GM21723 (cell line): ENCODE measurements at regions not wholly inside any gene's neighbourhood (a gene's known extent, or its start where the extent isn't known, plus 50 kb on each side); places are given as distances from the start of the nearest gene placed in this dataset.

ENCODE experiments used
- ATAC-seq: cut with Tn5 transposase; IDR thresholded peaks from one replicate; pipeline ENCODE4 v1.9.1; 2021; ENCODE audit warnings: mild to moderate bottlenecking, moderate library complexity; ENCODE audit not compliant: unreplicated experiment

DNA sequence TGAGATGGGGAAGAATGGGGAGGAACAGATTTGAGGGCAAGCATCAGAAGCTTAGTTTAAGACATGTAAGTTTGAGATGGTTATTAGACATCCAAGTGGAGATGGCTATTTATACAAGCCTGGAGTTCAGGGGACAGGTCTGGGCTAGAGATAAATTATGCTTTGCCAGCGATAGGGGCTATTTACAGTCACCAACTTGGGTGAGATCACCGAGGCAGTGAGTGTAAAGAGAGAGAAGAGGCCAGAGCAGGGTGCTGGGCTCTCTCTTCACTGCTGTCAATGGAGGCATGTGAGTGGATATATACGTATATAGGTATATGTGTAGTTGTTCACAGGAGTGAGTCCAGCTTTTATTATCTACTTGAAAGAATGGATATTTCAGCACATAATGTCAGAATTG is 81.0 kb downstream of the QPCT start:
- no peak for ATAC-seq

DNA sequence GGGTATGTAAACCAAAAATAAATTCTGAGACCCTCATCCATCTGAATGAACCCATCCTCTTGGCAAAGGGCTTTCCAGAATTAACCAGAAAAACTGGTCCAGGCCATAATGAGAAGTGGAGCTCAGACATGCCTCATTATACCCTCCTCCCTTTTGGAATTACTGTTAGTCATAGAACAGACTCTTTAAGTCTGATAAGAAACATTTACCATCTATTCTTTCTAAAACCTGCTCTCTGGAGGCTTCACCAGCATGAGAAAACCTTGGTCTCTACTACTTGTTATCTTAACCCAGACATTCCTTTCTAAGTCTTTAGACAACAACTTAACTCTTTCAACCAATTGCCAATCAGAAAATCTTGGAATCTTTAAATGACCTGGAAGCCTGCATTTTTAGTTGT is 82.8 kb downstream of the QPCT start:
- no peak for ATAC-seq

DNA sequence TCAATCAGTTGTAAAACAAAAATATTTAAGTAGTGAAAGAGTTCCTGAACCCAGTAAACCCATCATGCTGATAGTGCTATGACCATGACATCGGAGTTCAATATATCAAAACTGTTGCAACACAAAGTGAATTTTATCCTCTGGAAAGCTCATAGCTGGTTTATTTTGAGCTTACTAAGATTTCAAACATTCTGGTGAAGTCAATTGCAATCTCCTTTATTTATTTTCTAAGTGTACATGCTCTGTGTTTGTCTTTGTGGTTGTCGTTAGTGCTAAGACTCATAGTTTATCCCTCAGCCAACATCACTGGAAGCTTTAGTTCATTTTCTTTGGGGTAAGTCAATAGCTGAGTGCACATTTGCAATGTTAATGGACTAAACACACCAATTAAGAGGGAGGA is 91.9 kb downstream of the QPCT start:
- ATAC-seq = no peak

DNA sequence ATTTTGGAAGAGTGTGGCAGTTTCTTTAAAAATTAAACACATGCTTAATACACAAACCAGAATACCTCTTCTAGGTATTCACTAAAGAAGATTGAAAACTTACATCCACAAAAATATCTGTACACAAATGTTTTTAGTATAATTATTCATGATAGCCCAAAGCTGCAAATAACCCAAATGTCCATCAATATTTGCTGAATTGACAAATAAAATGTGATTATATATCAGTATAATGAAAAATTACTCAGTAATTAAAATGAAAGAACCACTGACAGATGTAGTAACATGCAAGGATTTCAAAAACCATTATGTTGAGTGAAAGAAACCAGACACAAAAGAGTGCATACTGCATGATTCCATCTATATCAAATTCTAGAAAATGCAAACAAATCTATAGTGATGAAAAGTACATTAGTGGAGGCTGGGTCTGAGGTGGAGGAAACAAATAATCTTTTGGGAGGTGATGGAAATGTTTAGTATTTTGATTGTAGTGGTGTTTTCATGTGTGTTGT is 94.8 kb downstream of the QPCT start:
- no peak for ATAC-seq

DNA sequence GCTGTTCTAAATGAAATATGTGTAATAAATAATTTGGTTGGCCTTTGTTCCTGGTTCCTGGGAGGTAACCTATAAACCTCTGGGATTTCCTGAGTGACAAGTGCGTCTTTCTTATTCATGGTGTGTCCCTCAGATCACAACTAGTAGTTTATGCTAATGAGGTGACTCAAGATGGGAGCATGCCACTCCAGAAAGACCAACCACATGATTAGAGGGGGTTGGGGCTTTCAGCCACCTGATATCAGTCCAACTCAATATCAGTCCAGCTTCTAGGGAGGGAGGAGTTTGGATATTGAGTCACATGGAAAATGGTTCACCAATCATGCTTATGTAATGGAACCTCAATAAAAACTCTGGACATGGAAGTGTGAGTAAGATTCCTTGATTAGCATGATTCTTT is 96.6 kb downstream of the QPCT start:
- ATAC-seq = no peak

DNA sequence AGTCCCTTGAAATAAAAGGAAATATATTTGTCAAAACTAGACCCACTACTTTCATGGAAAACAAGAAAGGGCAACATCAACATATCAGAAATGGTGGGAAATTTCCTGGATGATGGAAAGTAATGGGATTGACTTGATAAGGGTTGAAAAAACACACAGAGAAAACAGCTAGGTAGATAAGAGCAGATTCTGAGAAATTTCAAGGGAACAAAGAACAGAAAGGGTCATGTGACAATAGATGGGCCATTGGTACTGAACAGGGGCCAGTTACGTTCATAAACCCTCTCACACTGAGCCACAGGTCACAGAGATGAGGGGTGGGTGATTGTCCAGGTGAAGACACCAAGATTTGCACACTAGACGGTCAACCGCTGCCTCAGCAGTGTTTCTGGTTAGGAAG is 98.7 kb downstream of the QPCT start:
- no peak for ATAC-seq

DNA sequence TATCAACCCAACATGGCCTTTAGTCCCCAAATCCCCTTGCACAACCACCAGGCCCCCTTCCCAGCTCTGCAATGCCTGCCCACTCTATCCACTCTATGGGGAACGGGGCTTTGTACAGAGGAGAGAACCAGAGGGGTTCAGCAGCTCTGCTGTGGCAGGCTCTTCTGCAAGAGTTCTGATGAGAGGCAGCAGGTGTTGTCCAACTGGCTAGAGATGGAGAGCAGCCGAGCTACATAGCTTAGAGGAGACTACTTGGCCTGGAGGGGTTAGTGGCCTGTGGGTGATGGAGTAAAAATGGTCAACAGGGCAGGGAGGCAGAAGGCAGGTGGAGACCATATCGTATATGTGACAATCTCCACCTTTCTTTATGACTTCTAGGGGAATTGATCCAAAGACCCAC is 103.0 kb downstream of the QPCT start:
- no peak for ATAC-seq

DNA sequence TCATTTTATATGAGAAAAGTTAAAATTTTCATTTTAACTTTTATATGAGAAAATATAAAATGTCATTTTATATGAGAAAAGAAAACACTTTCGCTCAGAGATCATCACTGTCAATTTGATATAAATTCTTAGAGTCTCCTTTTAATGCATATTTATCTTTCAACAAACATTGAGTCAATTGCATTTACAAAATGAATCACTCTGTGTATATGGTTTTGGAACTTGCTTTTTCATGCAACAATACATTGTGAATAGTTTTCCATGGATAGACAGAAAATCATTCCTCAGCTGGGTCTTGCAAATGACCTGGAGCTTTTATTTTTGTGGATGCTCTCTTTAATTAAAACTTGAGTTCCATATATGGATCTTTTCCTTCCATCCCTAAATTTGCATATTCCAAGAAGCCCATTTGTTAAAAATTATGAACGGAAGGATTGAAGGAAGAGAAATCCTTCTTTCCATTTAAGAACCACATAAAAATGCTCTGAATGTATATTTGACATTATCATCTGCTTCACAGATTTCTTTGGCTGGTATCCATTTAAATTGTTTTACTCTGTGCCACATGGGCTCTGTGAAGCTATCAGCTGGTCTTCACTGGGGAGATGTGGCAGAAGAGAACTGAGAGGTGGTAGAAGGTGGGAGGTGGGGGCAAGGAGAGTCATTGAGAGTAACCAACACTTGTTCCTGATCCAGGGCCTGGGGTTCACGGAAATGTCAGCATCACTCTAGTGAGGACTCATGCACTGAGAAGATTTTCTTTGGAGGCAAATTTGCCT is 104.1 kb downstream of the QPCT start:
- no peak for ATAC-seq

DNA sequence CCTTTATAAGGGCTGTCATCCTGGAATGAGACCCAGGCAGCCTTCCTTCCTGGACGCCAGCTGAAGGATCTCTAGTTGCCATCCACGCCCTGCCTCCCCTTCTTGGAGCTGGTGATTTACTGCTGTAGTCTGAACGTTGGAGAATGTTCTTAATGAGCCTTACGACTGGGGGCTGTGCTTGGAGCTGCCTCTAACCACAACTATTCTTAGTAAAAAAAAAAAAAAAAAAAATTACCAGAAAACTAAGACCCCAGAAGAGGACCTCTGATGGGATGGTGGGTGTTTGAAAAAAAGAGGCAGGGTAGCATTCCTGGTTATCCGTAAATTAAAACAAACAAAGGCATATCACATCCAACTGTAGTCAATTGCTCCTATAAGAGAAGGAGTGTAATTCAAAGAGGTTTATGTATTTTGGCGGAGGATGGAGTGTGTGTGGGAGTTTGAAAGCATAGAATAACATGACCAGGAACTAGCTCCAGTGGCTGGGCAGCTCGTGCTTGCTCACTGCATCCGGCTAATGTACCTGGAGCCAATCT is 105.4 kb downstream of the QPCT start:
- ATAC-seq = no peak

DNA sequence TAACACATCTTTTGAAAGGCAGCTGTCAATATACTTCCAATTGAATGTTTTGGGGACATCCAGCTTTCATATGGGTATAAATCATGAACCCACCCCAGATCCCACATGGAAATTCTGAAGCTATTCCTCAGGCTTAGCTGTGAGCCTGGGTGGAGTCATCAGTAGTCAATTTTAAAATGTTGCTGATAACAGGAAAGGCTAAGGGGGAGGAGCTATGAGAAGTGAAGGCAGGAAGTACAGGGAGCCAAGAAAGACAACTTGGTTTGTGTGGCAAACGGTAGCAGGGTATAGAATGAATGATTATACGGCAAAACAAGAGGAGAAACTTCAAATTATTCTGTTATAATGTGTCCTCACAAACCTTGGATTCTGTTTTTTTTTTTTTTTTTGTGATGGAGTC is 108.6 kb downstream of the QPCT start:
- no peak for ATAC-seq

DNA sequence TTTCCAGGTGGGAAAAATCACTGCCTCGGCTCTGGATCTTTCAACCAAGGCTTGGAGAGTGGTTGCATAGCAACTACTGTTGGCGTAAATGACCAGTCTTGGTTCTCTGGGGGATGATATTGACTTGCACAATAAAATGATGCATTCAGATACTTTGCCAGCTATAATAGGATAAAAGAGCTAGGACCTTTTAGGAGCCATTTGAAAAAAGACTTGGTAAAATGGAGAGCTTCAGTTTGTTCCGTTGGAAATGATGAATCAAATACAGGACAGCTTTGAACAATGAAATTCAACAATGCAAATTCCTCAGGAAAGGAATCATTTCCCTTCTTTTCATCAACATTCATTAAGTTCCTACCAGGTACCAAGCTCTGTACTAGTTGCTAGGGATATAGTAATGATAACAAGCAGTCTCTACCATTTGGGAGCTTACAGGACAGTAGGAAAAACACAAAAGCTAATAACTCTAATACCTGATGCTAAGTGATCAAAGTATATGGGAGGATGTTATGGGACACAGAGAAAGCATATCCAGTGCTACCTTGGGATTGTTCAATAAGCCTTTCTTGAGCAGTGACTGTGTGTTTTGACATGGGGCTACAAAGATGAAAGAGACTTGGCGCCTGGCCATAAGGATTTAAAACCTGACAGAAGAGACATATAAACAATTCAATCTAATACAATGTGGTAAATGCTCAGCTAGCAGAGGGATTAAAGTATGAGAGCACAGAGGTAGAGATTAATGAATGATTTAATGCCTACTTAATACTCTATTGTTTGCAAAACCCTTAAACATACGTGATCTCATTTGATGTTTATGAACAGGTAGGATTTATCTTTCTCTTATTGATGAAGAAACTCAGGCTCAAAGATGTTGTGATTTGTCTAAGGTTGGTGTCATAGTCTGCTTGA is 110.7 kb downstream of the QPCT start:
- ATAC-seq = no peak

DNA sequence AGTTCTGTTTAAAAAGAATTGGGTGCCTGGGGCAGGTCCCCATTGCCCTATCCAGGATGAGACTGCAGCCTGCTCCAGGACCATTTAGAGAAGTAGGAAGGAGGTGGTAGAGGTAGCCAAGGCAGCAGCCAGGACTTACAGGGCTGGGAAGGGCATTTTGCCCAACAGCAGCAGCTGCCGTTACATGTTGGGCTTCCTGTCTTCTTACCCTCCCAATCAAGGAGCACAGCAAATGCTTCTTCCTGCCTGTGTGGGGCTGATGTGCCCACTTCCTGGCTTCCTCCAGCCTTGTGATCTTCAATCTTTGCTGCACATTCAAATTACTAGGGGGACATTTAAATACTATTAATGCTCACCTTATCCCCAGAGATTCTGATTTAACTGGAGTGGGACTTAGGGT is 112.0 kb downstream of the QPCT start:
- no peak for ATAC-seq

DNA sequence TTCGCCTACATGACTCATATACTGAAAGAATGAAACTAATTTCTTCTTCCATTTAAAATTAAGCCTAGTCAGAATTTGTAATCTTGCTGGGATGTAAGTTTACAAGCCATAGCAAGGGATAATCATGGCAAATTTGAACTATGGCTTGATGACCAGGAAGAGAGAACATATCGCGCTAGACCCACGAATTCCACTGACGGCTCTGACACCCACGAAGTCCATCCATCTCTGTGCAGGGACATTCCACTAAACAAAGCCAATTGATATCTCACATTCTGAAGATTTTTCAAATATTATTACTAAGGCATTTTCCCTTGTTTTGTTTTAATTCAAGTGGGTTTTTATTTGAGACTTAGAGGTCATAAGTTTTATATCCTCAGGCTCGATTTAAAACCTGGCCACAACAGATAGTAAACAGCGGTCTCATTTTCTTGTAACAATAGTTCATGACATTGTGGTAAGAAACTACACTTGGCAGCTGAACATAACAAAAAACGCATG is 113.0 kb downstream of the QPCT start:
- no peak for ATAC-seq

DNA sequence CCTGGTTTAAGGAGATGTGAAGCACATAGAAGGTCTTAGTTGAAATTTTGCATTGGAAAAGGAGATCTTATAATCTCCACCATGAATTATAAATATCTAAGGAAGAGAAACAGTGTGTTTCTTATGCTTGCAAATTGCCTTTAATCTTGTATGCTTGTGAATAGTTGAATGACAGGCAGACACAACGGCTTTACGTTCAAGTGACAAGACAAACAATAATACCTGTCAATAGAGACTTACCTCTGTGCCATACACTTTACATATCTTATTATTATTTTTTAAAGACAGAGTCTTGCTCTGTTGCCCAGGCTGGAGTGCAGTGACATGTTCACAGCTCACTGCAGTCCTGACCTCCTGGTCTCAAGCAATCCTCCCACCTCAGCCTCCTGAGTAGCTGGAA is 113.7 kb downstream of the QPCT start:
- no peak for ATAC-seq

DNA sequence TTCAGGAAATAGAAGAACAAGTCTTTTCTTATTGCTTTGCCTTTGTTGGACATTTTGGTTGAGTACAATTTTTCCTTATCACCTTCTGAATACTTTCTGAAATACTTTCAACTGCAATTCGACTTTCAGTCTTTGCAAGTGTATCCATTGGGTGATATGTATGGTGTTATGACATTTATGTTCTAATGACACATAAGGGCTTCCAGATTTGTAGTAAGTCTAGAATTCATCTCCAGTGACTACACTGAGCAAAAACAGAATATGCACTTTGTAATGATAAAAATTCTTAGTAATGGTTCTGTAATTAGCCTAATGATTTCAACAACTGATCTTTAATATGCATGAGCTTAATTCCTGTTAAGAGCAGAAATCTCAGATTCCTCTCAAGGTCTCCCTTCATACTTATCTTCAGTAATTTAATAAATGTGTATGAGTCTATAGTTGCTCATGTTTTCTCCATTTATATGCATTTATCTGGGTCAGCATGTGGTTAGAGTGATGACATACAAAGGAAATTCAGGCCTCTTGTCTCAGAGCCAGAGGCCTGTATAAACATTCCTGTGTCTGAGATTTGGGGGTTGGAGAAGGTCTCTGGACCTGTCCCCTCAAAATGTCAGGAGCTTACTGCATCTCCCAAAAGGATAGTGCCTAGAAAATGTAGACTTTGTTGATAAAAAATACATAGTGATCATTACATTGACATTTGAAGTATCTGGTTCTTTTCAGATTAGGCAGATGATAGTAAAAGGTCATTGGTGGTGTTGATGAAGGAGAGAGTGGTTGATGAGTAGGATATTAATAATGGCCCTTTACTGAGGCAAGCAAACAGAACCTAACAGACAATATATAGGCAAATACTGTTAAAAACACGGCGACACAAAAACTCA is 114.9 kb downstream of the QPCT start:
- ATAC-seq = no peak

DNA sequence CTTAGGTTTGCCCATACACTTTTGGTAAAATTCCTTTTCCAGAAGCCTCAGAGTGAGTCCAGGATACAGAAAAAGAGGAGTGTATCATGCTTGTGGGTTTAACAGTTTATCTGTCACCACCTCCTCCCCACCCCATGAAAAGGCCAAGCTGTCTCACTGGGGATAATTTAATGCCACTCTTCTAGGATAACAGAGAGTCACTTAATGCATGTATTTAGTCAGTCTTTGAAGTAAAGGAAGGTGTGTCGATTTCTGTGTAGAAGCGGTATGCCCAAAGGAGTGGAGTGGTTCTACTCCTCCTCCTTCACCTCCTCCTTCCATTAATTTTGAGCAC is 116.4 kb downstream of the QPCT start:
- ATAC-seq = no peak

DNA sequence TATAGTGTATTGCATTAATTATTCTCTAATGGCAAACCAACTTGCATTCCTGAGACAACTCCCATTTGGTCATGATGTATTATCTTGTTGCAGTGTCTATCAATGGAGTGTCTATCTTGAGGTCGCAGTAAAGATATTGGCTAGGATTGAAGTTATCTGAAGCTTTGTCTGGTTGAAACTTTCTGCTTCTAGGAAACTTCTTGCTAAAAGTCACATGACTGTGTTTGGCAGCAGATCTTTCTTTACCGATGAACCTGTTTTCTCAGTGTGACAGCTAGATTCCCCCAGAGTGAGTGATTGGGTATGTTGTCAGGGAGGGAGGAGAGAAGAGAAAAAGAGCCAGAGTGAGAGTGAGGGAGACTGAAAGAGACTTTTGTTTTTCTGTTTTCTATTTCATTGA is 119.6 kb downstream of the QPCT start:
- ATAC-seq = no peak

DNA sequence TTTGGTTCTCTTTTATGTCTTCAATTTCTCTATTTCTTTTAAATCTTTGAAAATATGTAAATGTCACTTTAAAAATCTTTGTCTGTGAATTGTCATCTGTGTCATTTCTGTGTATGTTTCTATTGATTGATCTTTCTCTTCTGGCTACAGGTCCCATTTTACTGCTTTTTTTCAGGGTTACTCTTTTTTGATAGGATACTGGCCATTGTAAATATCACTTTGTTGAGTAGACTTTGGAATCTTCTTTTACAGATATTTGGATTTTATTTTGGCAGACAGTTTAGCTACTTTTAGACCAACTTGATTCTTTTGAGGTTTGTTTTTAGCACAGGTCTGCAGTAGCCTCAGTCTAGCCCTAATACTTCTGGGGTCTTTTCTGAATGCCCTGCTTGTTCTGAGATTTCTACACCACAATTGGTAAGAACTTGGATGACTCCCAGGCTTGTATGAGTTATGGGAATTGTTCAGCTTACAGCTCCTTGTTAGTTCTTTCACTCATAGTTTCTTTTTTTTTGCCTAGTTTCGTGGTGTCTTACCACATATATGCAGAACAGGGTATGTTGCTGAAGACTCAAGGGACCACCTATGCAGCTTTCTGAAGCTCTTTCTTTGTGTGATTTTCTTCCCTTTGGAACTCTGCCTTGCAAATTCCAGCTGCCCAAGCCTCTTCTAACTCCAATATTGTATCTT is 122.2 kb downstream of the QPCT start:
- ATAC-seq = no peak

DNA sequence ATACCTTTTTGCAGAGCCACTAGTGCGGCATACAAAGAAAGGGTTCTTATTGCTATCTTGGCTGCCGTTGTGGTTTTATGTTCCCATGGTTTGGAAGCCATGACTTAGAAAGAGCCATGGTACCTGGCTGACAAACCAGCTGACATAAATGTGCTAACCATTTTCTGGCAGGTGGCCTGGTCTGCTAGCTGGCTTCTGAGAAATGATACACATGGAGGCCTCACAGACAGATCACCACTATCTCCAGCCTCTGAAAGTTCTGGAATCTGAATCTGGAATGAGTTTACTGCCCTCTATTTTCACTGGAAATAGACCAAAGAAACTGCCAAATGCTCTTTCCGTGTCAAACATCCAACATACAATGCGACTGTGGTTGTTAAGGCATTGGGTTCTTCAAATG is 123.7 kb downstream of the QPCT start:
- ATAC-seq = no peak

DNA sequence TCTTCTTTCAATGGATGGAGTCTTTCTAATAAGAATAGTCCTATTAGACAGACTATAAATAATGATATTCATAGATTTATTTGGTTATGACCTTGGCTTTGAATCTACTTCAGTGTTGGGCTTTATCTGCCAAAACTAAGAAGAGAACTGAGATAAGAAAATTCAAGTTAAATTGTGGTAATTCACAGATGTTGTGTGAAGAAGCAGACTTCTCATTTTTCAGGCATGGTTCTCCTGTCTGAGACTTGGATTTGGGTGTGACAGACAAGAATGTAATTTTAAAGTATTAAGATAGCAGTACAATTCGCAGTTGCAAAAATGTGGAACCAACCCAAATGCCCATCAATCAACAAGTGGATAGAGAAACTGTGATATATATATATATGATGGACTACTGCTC is 124.7 kb downstream of the QPCT start:
- ATAC-seq = no peak
